Keratinocyte (primary cell): ENCODE measurements at regions not wholly inside any gene's neighbourhood (a gene's known extent, or its start where the extent isn't known, plus 50 kb on each side); places are given as distances from the start of the nearest gene placed in this dataset.

ENCODE experiments used
- EZH2 ChIP-seq: IDR thresholded peaks from one replicate; pipeline ENCODE4 v1.6.1; 2012; ENCODE audit warnings: inconsistent platforms, mild to moderate bottlenecking, low read length, moderate library complexity
- TF ChIP-seq, protein P1 (sequence below), 3 experiments: IDR thresholded peaks in 1 of 3; conservative IDR thresholded peaks in 1 of 3; optimal IDR thresholded peaks in 1 of 3; 2 replicates in 2 of 3; 3 replicates in 1 of 3; pipeline versions ENCODE3 to v1.5.1; 2011; ENCODE audit warnings: low read length in 3 of 3, mild to moderate bottlenecking in 3 of 3, moderate library complexity in 2 of 3, control low read depth in 1 of 3, inconsistent platforms in 1 of 3; ENCODE audit not compliant: insufficient read depth in 2 of 3; ENCODE audit errors: extremely low read depth in 1 of 3

DNA sequence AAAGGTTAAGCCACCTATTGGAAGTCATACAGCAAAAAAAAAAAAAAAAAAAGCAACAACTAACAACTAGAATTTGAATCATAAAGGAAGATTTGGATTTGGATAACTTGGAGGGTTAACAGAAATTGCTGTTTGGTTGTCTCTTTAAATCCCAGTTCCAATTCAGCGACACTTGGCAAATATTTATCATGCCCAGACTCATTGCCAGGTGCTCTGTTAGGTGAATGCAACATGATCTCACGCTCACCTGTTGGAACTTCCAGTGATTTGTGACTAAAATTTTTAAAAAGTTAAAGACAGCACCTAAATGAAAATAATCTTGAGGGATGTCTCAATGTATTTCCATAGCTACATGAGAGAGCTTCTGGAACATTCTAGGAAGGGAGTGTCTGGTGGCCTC is 103.7 kb downstream of the TBX3 start:
- TF ChIP-seq, protein P1, sequence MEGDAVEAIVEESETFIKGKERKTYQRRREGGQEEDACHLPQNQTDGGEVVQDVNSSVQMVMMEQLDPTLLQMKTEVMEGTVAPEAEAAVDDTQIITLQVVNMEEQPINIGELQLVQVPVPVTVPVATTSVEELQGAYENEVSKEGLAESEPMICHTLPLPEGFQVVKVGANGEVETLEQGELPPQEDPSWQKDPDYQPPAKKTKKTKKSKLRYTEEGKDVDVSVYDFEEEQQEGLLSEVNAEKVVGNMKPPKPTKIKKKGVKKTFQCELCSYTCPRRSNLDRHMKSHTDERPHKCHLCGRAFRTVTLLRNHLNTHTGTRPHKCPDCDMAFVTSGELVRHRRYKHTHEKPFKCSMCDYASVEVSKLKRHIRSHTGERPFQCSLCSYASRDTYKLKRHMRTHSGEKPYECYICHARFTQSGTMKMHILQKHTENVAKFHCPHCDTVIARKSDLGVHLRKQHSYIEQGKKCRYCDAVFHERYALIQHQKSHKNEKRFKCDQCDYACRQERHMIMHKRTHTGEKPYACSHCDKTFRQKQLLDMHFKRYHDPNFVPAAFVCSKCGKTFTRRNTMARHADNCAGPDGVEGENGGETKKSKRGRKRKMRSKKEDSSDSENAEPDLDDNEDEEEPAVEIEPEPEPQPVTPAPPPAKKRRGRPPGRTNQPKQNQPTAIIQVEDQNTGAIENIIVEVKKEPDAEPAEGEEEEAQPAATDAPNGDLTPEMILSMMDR (optimal IDR thresholded peaks at IDR 0.05 in 1 of 3, IDR thresholded peaks at IDR 0.05 in 1 of 3, conservative IDR thresholded peaks at IDR 0.05 in 1 of 3; ENCODE audit: extremely low read depth in 1 of 3, insufficient read depth in 2 of 3, low read length in 3 of 3): no peak
- TF ChIP-seq EZH2: no peak
